ENCODE measurements at regions not wholly inside any gene's neighbourhood (a gene's known extent, or its start where the extent isn't known, plus 50 kb on each side); places are given as distances from the start of the nearest gene placed in this dataset.

DNA sequence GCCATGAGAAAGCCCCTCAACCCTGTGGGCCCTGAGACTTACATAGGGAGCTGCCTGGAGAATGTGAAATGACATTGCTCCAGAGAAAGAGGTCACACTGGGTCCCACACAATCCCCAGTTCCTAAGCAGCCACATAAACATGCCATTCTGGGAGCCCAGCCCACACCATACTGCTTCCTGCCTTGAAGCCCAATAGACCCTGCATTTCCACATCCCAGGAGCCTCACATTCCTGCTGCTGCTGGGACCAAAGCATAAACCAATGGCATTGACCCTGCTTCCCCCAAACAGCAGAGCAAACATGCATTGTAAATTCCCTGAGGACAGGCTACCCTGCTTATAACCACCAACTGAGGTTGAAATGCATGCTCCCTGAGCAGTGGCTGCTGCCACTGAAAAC lies 1117.6 kb upstream of the SLC39A10 start:
- TF ChIP-seq, protein P1, sequence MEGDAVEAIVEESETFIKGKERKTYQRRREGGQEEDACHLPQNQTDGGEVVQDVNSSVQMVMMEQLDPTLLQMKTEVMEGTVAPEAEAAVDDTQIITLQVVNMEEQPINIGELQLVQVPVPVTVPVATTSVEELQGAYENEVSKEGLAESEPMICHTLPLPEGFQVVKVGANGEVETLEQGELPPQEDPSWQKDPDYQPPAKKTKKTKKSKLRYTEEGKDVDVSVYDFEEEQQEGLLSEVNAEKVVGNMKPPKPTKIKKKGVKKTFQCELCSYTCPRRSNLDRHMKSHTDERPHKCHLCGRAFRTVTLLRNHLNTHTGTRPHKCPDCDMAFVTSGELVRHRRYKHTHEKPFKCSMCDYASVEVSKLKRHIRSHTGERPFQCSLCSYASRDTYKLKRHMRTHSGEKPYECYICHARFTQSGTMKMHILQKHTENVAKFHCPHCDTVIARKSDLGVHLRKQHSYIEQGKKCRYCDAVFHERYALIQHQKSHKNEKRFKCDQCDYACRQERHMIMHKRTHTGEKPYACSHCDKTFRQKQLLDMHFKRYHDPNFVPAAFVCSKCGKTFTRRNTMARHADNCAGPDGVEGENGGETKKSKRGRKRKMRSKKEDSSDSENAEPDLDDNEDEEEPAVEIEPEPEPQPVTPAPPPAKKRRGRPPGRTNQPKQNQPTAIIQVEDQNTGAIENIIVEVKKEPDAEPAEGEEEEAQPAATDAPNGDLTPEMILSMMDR (IDR thresholded peaks at IDR 0.05), result no peak
- no peak for TF ChIP-seq EP300 (IDR thresholded peaks at IDR 0.05)

Data from sigmoid colon (tissue), 4 donors.